ENCODE measurements at regions not wholly inside any gene's neighbourhood (a gene's known extent, or its start where the extent isn't known, plus 50 kb on each side); places are given as distances from the start of the nearest gene placed in this dataset.

DNA sequence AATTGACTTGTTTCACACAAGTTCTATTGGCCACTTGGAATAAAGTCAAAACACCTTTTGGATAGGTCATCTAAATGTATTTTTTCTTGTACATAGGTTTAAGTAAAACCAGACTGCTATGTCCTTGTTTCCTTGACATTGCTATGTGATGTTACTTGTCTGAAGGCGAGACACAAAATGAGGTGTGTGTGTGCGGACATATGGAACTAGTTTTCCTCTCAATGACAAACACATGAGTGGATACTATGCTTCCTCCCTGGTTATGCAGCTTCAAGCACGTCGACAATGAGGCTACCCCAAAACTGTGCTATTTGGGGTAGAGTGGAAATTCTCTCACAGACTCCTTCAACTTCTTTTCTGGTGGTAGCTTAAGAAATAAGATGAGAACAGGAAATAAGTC lies 276.8 kb downstream of the GAS1 start:
- Mint-ChIP-seq H3K27me3 (ENCODE audit: unreplicated experiment) (no peaks in the 10 kb centered on the region), H3K4me1 (ENCODE audit: unreplicated experiment) (peaks cover 21% of the 10 kb centered on the region), H3K36me3 (ENCODE audit: unreplicated experiment) (peaks cover 1% of the 10 kb centered on the region), H3K4me3 (ENCODE audit: unreplicated experiment) (no peak overlapping the region), H3K27ac (ENCODE audit: unreplicated experiment) (no peak overlapping the region), H3K9me3 (ENCODE audit: unreplicated experiment) (peaks cover 7% of the 10 kb centered on the region)
- no peak for DNase-seq (ENCODE audit: extremely low spot score, unreplicated experiment)
- TF ChIP-seq, protein P1, sequence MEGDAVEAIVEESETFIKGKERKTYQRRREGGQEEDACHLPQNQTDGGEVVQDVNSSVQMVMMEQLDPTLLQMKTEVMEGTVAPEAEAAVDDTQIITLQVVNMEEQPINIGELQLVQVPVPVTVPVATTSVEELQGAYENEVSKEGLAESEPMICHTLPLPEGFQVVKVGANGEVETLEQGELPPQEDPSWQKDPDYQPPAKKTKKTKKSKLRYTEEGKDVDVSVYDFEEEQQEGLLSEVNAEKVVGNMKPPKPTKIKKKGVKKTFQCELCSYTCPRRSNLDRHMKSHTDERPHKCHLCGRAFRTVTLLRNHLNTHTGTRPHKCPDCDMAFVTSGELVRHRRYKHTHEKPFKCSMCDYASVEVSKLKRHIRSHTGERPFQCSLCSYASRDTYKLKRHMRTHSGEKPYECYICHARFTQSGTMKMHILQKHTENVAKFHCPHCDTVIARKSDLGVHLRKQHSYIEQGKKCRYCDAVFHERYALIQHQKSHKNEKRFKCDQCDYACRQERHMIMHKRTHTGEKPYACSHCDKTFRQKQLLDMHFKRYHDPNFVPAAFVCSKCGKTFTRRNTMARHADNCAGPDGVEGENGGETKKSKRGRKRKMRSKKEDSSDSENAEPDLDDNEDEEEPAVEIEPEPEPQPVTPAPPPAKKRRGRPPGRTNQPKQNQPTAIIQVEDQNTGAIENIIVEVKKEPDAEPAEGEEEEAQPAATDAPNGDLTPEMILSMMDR (IDR thresholded peaks at IDR 0.05) = no peak

DNA sequence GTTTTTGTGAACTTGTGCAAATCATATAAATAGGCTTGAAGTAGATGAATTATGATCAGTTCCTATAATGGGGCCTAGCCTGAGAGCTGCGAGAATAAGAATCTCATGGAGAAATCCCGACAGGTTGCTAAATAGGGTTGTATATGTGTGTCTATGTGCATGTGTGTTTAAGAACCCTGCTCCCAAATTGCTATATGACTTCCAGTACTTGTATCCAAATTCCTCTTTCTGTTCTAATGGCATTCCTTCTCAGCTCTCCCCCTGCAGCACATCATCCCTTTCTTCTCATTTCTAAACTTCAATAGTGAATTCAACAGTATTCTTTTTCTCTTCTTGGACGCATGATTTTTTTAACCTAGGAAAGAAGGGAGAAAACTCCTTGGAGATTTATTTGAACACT lies 277.2 kb downstream of the GAS1 start:
- DNase-seq (ENCODE audit: extremely low spot score, unreplicated experiment) = no peak
- Mint-ChIP-seq H3K4me3 (ENCODE audit: unreplicated experiment) (no peak overlapping the region), H3K27me3 (ENCODE audit: unreplicated experiment) (no peaks in the 10 kb centered on the region), H3K27ac (ENCODE audit: unreplicated experiment) (no peak overlapping the region), H3K36me3 (ENCODE audit: unreplicated experiment) (peaks cover 1% of the 10 kb centered on the region), H3K9me3 (ENCODE audit: unreplicated experiment) (peaks cover 7% of the 10 kb centered on the region), H3K4me1 (ENCODE audit: unreplicated experiment) (peaks cover 21% of the 10 kb centered on the region)
- TF ChIP-seq, protein P1 (IDR thresholded peaks at IDR 0.05) = no peak

DNA sequence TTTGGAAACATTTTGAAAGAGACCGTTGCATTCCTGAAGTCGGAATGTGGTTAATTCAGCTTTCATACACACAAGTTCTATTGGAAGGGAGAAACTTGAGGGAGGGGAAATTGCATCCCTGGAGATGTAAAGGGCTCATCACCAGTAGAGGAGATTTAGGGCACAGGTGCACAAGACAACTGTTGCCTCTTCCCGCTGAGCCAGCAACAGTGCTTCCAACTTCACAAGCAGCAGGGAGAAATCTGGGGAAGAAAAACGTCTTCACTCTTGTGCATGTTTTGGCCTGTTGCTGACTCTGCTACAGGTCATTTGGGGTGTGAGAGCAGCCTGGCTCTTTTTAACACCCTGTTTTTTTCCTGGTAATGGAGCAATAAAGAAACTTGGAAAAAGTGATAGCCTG lies 277.9 kb downstream of the GAS1 start:
- H3K4me1 Mint-ChIP-seq (ENCODE audit: unreplicated experiment) = peaks cover 17% of the 10 kb centered on the region
- H3K9me3 Mint-ChIP-seq (ENCODE audit: unreplicated experiment) = peaks cover 7% of the 10 kb centered on the region
- peaks cover 1% of the 10 kb centered on the region for H3K36me3 Mint-ChIP-seq (ENCODE audit: unreplicated experiment)
- no peak overlapping the region for H3K4me3 Mint-ChIP-seq (ENCODE audit: unreplicated experiment)
- no peak overlapping the region for H3K27ac Mint-ChIP-seq (ENCODE audit: unreplicated experiment)
- H3K27me3 Mint-ChIP-seq (ENCODE audit: unreplicated experiment) = no peaks in the 10 kb centered on the region
- TF ChIP-seq, protein P1 (IDR thresholded peaks at IDR 0.05) = no peak
- no peak for DNase-seq (ENCODE audit: extremely low spot score, unreplicated experiment)

DNA sequence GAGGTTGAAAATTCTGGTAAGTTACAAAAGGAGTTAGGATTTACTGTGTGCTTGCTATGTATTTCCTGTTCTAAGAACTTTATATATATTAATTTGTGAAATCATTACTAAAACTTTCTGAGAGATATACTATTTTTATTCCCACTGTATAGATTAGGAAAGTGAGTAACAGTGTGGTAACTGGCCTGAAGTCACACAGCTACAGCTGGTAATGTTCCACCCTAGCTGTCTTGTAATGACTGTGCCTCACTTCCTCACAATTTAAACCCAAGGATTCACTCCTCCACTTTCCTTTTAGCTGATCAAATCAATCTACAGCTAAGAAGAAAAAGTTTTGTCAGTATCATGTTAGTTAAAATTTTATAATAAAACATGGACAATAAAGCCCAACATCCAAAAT lies 278.8 kb downstream of the GAS1 start:
- H3K27me3 Mint-ChIP-seq (ENCODE audit: unreplicated experiment) = no peaks in the 10 kb centered on the region
- TF ChIP-seq, protein P1 (IDR thresholded peaks at IDR 0.05) = no peak
- no peak for DNase-seq (ENCODE audit: extremely low spot score, unreplicated experiment)

GRCh38 chr9:86667307-86667706 lies 280.0 kb downstream of the GAS1 start:
- no peaks in the 10 kb centered on the region for H3K27me3 Mint-ChIP-seq (ENCODE audit: unreplicated experiment)
- peaks cover 7% of the 10 kb centered on the region for H3K9me3 Mint-ChIP-seq (ENCODE audit: unreplicated experiment)
- TF ChIP-seq, protein P1 (IDR thresholded peaks at IDR 0.05) = no peak
- no peak for DNase-seq (ENCODE audit: extremely low spot score, unreplicated experiment)
- H3K4me3 Mint-ChIP-seq (ENCODE audit: unreplicated experiment) = no peak overlapping the region
- H3K4me1 Mint-ChIP-seq (ENCODE audit: unreplicated experiment) = no peaks in the 10 kb centered on the region
- H3K27ac Mint-ChIP-seq (ENCODE audit: unreplicated experiment) = no peak overlapping the region
- peaks cover 1% of the 10 kb centered on the region for H3K36me3 Mint-ChIP-seq (ENCODE audit: unreplicated experiment)

More for the DNA sequence above, 278.8 kb downstream of the GAS1 start:
- Mint-ChIP-seq H3K4me1 (ENCODE audit: unreplicated experiment) (peaks cover 9% of the 10 kb centered on the region), H3K9me3 (ENCODE audit: unreplicated experiment) (peaks cover 7% of the 10 kb centered on the region), H3K36me3 (ENCODE audit: unreplicated experiment) (peaks cover 1% of the 10 kb centered on the region), H3K4me3 (ENCODE audit: unreplicated experiment) (no peak overlapping the region), H3K27ac (ENCODE audit: unreplicated experiment) (no peak overlapping the region)

Measured in osteocyte (in vitro differentiated cells).